Kidney epithelial cell (primary cell): ENCODE measurements at regions not wholly inside any gene's neighbourhood (a gene's known extent, or its start where the extent isn't known, plus 50 kb on each side); places are given as distances from the start of the nearest gene placed in this dataset.

Experiments
- DNase-seq: peaks from one replicate; pipeline ENCODE4 v3.0.0-alpha.2; 2010; ENCODE audit warnings: low read depth
- H3K27me3 ChIP-seq: 2 replicates; pipeline ENCODE4 v1.6.0; 2011; ENCODE audit warnings: low read length; ENCODE audit not compliant: control insufficient read depth, insufficient read depth
- H3K36me3 ChIP-seq: 2 replicates; pipeline ENCODE4 v1.5.1; 2011; ENCODE audit warnings: low read length; ENCODE audit not compliant: control insufficient read depth, insufficient read depth
- H3K4me3 ChIP-seq: 2 replicates; pipeline ENCODE4 v1.5.1; 2011; ENCODE audit warnings: low read depth, mild to moderate bottlenecking, control low read depth, low read length
- TF ChIP-seq, protein P1 (sequence below): IDR thresholded peaks from 2 replicates; pipeline ENCODE4 v1.5.1; 2011; ENCODE audit warnings: mild to moderate bottlenecking, moderate library complexity, low read length, control low read depth, inconsistent platforms; ENCODE audit not compliant: insufficient read depth, poor library complexity, severe bottlenecking

DNA sequence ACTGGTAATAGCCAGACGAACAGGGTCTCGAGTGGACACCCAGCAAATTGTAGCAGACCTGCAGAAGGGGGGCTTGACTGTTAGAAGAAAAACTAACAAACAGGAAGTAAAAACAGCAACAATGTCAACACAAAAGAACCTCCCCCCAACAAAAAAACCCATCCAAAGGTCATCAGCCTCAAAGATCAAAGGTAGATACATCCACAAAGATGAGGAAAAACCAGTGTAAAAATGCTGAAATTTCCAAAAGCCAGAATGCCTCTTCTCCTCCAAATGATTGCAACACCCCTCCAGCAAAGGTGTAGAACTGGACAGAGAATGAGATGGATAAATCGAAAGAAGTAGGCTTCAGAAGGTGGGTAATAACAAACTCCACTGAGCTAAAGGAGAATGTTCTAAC is 313.0 kb upstream of the TEX13C start:
- DNase-seq, result no peak
- TF ChIP-seq, protein P1, sequence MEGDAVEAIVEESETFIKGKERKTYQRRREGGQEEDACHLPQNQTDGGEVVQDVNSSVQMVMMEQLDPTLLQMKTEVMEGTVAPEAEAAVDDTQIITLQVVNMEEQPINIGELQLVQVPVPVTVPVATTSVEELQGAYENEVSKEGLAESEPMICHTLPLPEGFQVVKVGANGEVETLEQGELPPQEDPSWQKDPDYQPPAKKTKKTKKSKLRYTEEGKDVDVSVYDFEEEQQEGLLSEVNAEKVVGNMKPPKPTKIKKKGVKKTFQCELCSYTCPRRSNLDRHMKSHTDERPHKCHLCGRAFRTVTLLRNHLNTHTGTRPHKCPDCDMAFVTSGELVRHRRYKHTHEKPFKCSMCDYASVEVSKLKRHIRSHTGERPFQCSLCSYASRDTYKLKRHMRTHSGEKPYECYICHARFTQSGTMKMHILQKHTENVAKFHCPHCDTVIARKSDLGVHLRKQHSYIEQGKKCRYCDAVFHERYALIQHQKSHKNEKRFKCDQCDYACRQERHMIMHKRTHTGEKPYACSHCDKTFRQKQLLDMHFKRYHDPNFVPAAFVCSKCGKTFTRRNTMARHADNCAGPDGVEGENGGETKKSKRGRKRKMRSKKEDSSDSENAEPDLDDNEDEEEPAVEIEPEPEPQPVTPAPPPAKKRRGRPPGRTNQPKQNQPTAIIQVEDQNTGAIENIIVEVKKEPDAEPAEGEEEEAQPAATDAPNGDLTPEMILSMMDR, result no peak

GRCh38 chrX:125012585-125012984 is 307.1 kb upstream of the TEX13C start:
- DNase-seq, result no peak
- Histone ChIP-seq H3K36me3 (no peaks in the 10 kb centered on the region), H3K27me3 (no peaks in the 10 kb centered on the region), H3K4me3 (no peak overlapping the region)
- TF ChIP-seq, protein P1, result no peak

More for the DNA sequence above, 313.0 kb upstream of the TEX13C start:
- no peak overlapping the region for H3K4me3 ChIP-seq
- no peaks in the 10 kb centered on the region for H3K36me3 ChIP-seq
- H3K27me3 ChIP-seq, result no peaks in the 10 kb centered on the region

- Histone ChIP-seq H3K4me3 (no peak overlapping the region), H3K36me3 (no peaks in the 10 kb centered on the region), H3K27me3 (no peaks in the 10 kb centered on the region)
- TF ChIP-seq, protein P1, result no peak
- no peak for DNase-seq
Observed at GRCh38 chrX:125029131-125029530, 290.5 kb upstream of the TEX13C start.
